ENCODE measurements at regions not wholly inside any gene's neighbourhood (a gene's known extent, or its start where the extent isn't known, plus 50 kb on each side); places are given as distances from the start of the nearest gene placed in this dataset.

DNA sequence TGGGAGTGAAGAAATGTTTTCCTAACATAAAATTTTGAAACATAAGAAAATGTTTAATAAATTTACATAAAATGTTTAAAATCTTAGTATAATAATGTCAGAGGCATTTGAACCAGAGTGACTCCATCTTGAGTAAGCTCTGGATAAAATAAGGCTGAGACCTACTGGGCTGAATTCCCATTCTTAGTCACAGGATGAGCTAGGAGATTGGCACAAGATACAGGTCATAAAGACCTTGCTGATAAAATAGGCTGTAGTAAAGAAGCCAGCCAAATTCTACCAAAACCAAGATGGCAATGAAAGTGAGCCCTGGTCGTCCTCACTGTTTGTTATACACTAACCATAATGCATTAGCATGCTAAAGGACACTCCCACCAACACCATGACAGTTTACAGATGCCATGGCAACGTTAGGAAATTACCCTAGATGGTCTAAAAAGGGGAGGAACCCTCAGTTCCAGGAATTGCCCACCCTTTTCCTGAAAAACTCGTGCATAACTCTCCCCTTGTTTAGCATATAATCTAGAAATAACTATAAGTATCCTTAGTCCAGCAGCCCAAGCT, 1184.0 kb downstream of the UQCRFS1 start:
- DNase-seq, result no peak

DNA sequence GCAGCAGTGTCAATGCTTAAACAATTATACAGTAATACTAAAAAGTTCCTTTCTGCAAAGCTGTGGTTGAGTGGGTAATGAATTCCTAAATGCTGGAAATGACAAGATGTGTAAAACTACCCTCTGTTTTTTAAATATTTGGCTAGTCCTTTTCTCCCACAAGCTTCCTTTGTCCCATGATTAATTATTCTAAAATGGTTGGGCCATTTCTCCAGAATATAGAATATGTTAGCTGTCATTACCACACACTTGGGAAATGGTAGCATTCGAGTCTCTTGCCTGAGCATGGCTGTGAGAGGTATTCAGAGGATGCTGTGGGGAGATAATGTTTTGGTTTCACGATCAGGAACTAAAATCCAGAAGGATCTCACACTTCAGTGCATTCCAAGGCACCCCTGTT, 1185.8 kb downstream of the UQCRFS1 start:
- no peak for DNase-seq

DNA sequence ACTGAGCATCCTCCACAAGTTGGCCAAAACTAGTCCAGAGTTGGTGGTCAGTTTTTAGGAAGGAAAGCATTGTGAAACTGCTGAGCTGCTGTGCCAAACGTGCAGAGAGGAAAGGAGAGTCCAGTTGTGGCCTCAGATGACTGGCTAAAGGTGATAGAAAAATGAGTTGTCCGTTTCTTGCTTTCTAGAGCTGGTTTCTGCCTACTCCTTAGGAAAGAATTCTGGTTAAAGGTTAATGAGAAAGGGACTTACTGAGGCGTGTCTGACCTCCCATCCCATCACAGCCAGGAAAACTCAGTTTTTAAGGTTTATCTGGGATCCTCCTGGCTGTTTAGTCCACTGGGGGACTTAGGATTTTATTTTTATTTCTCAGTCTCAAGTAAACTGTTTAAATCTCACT, 1186.3 kb downstream of the UQCRFS1 start:
- no peak for DNase-seq

DNA sequence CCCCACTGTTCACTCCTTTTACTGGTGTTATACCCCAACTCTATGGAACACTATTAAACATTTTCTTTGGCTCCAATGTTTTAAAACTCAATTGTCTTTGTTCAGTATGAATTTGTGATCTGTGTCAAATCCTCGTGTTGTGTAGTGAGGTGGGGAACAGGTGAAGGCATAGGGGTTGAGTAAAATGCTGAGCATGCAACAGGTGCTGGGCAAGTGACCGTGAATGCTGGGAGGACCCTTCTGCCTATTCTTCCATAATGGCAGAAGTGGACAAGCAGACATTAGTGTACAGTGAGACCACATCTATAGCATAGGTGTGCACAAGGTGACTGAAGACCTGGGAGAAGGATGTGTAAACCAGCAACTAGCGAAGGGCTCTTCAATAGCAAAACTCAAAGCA, 1188.0 kb downstream of the UQCRFS1 start:
- DNase-seq, result no peak

DNA sequence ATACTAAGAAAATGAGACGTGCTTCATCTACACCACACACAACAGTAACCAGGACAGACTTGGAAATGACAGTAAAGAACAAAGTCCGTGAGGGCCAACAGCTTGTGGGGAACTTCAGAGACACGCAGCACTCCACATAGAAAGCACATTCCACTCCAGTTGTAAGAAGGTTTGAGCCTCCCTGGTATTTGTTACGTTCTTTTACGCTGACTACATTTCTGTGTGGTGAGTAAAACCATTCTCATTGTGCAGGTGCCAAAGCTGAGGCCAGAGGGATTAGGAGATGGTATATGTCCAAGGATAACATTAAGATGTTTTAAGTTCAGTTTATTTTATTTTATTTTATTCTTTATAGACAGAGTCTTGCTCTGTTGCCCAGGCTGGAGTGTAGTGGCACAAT, 1189.9 kb downstream of the UQCRFS1 start:
- no peak for DNase-seq

DNA sequence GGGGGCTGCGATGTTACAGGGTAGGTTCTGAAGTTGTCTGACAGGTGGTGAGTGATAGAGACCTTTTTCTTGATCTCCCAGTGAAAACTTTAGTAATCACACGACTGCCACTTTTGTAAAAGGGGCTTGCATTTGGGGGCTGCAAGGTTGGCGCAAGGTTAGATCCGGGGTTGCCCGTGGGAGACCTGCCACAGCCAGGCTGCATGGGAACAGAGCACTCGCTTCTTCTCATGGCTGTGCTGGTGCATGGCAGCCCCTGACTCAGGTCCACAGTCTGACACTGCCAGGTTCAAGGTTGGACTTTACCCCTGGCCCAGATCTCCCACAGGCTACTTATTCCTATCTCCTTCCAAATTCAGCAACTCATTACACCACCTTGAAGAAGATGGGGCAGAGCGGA, 1190.4 kb downstream of the UQCRFS1 start:
- DNase-seq, result no peak

DNA sequence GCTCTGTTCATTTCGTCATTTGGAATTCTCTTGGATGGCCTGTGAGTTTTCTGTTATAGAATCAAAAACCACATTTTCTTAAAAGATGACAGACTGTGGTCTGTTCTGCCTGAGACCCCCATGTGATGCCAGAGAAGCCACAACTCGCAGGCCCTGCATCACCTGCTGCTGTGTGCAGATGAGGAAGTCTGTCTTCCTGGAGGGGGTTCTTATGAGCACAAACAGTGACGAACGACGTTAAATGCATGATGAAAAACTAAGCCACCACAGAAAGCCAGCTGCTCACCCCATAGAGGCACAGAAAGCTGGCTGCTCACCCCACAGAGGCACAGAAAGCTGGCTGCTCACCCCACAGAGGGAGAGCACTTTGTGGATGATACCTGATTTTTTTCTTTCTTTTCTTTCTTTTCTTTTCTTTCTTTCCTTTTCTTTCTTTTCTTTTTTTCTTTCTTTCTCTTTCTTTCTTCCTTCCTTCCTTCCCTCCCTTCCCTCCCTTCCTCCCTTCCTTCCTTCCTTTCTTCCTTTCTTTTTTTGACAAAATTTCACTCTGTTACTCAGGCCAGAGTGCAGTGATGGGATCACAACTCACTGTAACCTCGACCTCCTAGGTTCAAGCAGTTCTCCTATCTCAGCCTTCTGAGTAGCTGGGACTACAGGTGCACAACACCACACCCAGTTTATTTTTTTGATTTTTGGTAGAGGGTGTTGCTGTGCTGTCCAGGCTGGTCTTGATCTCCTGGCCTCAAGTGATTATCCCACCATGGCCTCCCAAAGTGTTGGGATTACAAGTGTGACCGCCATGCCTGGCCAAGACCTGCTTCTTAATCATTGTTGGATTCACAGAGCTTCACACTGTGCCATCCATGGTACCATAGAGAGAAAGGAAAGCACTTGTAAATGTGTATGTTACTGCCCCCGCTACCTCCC, 1191.4 kb downstream of the UQCRFS1 start:
- DNase-seq, result no peak

DNA sequence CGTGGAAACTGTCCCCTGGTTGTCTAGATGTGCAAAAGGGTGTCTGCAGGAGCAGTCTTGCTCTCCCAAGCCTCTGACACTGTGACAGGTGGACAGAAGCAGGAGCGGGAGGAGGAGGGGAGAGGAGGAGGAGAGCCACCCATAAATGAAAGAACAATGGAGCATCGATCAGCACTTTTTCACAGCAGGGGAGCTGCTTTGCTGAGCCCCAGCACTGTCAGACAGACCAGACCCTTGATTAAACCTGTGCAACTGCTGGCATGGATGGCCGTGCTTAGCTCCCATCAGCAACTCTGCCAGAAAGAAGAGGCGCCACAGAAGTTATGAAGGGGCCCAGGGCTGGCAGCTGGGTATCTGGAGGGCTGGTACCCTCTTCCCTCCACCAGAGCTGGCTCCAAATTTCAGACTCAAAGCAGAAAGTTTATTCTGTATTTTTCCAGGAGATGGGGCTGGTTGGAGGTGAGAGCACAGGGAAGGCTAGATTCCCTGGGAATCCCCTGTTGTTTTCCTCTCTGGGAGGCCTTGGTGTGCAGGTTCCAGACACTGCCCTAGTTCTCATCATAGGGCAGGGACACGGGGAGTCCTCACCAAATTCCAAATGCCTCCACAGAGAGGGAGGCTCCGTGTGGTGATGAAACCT, 1192.2 kb downstream of the UQCRFS1 start:
- DNase-seq, result no peak

DNA sequence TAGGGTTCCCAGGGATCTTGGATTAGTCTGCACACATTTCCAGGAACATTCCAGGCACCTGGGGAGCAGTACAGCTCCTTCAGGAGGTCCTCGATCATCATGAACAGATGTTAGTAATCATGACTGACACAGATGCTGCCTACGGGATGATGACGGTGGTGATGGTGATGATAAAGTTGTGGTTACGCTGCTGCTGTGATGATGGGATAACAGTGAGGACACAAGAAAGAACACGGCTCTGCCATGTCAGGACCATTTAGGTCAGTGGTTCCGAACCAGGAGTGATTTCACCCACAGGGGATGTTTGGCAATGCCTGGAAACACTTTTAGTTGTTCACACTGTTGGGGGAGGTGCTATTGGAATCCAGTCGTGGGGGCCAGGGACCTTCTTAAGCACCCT, 1193.0 kb downstream of the UQCRFS1 start:
- no peak for DNase-seq

DNA sequence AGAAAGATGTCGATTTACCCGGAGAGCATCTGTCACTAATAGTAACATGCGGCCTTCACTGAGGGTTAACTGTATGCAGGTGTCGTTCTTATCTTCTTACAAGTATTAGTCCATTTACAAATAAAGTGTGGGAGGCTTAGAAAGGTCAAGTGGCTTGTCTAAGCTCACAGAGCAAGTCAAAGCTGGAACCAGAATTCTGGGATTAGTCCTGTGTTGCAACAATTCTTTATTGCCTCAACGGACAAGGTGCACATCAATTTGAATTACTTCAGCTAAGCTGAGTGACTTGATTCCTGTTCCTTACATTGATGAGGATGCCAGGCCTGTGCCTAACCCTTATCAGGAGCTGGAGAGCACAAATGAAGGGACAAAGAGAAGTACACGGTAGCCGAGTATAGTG, 1193.6 kb downstream of the UQCRFS1 start:
- DNase-seq, result no peak

DNA sequence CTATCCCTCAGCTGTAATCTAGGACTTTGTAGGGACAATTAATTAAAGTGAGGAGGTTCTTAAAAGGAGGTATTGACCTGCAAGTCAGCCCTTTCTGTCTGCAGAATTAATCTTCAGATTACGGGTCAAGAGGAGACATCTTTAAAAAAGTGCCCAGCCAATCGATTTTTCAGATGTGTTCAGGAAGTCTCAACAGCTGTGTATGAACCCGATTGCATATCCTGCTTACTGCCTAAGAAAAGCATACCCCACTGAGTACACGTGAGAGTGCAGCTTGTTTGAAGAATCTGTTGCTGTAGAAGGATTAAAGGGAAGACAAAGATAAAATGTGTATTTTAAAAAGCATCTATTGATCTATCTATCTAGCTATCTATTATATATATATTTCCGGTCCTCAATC, 1194.5 kb downstream of the UQCRFS1 start:
- DNase-seq, result no peak

DNA sequence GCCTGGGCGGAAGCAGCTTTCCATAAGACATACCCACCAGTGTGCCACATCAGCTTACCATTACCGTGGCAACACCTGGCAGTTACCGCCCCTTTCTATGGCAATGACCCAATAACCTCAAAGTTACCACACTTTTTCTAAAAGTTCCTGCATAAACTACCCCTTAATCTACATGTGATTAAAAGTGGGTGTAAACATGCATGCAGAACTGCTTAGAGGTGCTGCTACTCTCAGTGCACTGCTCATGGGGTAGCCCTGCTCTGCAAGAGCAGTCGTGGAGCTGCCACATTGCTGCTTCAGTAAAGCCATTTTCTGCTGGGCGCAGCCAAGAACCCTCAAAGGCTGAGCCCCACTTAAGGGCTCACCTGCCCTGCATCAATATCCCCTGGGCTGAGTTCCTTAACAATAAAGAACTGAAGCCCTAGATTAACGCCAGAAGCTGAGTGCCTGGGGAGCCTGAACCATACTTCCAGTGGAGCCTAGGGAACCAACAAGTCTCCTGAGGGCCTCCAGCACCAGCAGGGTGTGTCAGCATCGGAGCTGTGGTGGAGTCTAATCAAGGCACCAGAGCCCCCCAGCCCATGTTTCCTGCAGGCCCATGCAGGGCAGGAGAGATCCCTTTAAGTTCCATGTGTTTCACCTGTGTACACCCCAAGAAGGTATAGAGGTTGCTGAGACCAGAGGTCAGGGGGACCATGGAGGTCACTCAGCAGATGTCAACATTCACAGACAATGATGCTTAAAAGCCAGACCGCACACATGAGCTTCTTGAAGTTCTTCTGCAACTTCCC, 1198.1 kb downstream of the UQCRFS1 start:
- DNase-seq, result no peak

DNA sequence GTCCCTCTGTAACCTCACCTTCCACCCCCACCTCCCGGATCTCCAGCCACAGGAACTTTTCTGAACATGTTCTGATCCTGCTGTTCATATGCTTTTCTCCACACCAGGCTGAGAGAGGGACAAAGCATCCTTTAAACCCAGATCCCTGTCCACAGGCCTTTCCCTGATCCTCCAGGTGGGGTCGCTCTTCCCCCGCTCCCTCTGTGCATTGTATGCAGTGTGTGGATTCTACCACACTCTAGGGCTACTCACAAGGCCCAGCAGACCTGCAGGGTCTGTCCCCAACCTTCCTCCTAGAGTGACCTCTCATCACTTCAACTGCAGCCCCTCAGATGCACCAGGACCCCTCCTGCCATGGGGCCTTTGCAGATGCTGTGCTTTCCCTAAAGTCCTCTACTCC, 1200.6 kb downstream of the UQCRFS1 start:
- DNase-seq, result no peak

DNA sequence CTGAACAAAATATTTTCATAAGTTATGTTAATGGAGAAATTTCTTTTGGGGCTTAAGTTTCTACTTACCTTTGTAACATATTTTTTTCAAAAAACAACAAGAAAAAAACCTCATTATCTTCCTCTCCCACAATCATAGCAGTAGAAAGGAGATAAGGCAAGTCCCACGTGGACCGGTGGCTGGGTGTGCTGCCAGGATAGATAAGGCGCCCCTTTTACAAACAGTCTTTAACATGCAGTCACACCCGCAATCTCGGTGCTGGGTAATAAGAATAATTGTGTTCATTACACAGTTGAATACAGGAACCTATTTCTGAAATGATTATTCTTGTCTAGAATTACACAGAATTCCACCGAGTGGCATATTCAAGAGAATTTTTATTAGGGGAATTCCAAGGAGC, 1202.3 kb downstream of the UQCRFS1 start:
- DNase-seq, result no peak

DNA sequence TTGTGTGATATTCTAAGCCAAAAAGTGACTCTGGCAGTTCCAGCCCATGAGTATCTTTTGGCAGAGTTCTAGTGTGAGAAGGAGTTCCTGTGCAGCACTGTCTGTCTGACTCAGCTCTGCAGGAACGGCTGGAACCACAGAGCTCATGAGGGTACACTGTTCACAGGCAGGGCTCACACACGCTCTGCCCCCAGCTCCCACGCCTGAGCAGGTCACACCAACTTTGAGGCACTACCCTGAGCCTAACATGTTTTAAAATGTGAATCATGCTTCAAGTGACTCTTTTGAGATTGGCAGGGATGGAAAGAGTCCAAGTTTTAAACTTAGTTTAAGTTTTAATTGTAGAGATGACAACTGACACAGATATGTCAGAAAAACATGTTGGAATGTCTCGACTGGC, 1203.3 kb downstream of the UQCRFS1 start:
- no peak for DNase-seq

DNA sequence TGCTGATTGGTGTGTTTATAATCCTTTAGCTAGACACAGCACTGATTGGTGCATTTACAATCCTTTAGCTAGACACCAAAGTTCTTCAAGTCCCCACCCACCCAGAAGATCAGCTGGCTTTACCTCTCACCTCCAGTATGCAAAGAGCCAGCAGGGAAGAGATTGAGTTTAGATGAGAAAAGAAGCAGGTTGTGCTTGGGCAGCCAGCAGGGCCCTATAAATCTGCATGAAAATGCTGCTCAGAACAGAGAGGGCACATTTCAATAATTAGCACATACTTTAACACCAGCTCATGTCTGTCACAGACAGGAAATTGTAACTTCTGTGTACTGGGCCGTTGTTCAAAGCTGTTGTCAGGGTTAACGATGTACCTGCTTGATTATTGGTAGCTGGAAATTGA, 1204.3 kb downstream of the UQCRFS1 start:
- no peak for DNase-seq

DNA sequence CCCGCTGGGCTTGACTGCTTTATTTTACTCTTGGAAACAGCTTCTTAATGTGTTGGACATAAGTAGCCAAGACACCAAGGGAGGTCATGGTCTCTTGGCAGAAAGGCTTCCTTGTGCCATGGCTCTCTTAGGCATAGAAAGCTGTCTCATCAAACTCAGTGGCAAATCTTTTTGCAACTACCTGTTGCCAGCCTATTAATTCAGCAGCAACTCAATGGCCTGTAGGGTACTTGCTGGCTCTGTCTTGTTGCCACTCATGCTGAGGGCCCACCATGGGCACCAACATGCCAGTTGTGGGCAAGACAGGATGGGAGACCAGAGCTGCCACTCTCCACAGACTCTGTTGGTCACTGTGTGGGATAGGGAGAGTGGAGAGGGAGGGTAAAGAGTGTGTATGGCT, 1209.4 kb downstream of the UQCRFS1 start:
- no peak for DNase-seq

DNA sequence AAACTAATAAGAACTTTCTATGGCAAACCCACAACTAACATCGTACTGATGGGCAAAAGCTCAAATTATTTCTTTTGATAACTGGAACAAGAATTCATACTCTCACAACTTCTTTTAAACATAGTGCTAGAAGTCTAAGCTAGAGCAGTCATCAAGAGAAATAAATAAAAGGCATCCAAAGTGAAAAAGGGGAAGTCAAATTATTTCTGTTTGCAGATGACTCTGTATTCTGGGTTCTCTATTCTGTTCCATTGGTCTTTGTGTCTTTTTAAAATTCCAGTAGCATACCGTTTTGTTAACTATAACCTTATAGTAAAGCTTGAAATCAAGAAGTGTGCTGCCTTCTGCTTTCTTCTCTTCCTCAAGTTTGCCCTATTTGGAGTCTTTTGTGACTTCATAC, 1215.9 kb downstream of the UQCRFS1 start:
- no peak for DNase-seq

DNA sequence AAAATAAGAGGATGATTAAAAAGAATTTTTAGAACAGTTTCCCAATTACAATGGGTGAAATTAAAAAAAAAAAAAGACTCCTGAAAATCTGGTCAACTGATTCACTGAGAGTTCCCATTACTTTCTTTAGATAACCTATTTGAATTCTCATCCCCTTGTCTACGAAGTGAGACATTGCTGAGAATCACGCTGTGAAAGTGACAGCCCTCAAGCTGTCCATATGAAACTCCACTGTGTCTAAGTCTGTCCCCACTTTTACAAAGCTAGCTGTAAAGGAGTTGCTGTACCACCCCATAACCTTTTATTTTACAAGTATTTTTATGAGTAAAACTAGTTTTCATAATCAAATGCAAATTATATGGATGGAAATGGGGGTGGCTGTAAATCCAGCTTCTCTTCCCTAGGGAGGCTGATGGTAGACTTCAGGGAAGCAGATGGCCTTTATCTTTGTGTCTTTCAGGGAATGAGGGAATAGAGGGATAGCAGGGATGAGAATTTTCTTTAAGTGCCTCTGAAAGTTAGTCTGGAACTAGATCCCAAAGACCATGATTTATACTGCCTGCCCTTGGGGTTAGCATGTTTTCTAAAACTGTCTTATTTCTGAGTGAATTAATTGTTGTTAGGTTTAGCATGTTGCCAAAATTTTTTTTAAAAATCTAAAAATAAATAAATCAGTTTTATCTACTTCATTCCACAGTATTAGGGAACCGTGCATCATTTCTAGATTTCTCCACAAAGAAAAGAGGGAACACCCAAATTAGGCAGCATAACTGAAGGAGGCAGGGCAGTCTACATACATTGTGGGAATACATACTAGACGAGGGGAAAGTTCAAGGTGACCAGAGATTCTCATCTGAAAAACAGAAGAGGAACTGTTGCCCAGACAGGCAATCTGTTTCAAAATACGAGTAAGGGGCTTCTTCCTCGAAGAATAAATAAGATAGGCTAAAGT, 1219.1 kb downstream of the UQCRFS1 start:
- DNase-seq, result no peak

DNA sequence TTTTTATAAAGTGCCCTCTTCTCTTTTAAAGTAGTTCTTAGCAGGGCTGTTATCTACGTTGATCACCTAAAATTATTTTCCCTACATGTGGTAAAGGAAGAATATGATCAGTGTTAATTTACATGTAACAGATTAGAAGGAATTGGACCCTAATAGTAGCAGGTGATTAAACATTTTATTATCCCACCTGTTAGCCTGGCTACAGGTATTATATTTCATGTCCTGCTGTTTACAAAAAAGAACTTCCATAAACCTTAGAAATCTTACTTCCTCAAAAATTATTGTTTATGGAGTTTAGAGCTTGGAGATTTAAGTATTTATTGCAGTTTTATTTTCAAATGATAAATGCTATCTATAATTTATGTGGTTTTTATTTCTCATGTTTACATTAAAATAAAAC, 1226.7 kb downstream of the UQCRFS1 start:
- no peak for DNase-seq

DNA sequence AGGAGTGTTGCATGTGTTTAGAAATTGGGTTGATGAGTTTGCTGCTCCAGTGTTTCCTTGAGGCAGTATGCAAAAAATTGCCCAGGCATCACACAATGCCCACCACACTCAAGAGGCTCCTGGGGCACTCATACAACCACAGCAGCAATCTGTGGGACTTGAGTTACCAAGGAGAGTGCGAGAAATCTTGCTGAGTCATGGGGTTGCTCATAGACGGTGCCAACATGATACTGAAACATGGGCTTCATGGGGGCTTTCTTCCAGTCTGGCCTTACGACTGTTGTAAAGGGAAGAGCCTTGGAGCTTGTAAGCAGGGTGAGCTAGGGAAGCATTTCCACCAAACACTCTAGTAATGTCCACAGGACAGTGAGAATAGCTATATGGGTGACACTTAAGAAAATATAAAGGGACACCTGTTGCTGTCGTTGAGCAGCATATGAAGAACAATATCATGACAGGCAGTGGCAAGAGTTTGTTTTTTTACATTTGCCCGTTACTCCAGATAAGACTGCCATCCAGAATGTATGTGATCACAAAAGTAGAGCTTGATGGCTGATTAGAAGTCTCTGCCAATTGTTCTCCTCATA, 1237.4 kb downstream of the UQCRFS1 start:
- no peak for DNase-seq

DNA sequence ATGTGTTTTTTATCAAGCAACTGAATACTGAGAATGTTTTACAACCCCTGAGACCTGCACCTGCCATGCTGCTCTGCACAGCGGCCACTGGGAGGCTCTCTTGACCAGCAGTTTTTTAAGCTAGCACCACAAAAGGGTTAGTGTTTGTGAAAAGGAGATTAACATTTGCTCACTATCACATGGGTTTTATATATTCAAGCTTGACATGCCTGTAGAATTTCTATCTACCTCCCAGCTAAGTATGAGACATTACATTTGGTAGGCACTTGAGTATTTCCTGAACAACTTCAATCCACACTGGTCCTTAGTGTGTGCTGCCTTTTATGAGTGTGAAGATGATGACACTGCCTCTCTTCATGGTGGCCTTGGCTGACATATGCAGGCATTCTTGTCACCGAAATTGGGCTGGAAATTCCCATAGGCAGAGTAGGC, 1238.9 kb downstream of the UQCRFS1 start:
- no peak for DNase-seq
